Left forelimb (tissue), 1 donor: ENCODE measurements at regions not wholly inside any gene's neighbourhood (a gene's known extent, or its start where the extent isn't known, plus 50 kb on each side); places are given as distances from the start of the nearest gene placed in this dataset.
"Not testable (repeated sequence)": the region's sequence is repeated elsewhere in the genome, so short reads cannot be mapped to it uniquely, and the experiment has no call there.

ENCODE experiments used
- DNase-seq: peaks from one replicate; pipeline ENCODE4 v3.0.0-alpha.2; 2018; ENCODE audit warnings: low spot score

- no peak for DNase-seq
These were observed 456.8 kb downstream of the SETD4 start for GRCh38 chr21:35603494-35603893.

GRCh38 chr21:35602811-35603362 is 457.4 kb downstream of the SETD4 start:
- no peak for DNase-seq

GRCh38 chr21:35601211-35601610 is 459.1 kb downstream of the SETD4 start:
- no peak for DNase-seq

- DNase-seq: no peak
These were observed 461.2 kb downstream of the SETD4 start for GRCh38 chr21:35599164-35599563.

- no peak for DNase-seq
These were observed 462.5 kb downstream of the SETD4 start for GRCh38 chr21:35597750-35598339.

GRCh38 chr21:35594905-35595304 is 465.4 kb downstream of the SETD4 start:
- DNase-seq: no peak

- no peak for DNase-seq
These were observed 467.3 kb downstream of the SETD4 start for GRCh38 chr21:35593000-35593502.

- not testable (repeated sequence) for DNase-seq
These were observed 470.0 kb downstream of the SETD4 start for GRCh38 chr21:35590284-35590683.

GRCh38 chr21:35587841-35588380 is 472.4 kb downstream of the SETD4 start:
- DNase-seq: no peak

- DNase-seq: no peak
These were observed 474.0 kb downstream of the SETD4 start for GRCh38 chr21:35586305-35586704.

GRCh38 chr21:35585878-35586277 is 474.4 kb downstream of the SETD4 start:
- no peak for DNase-seq

GRCh38 chr21:35585155-35585554 is 475.2 kb downstream of the SETD4 start:
- no peak for DNase-seq

- no peak for DNase-seq
These were observed 476.6 kb downstream of the SETD4 start for GRCh38 chr21:35583566-35584216.

GRCh38 chr21:35582731-35583130 is 477.6 kb downstream of the SETD4 start:
- DNase-seq: no peak

- DNase-seq: no peak
These were observed 478.7 kb downstream of the SETD4 start for GRCh38 chr21:35581640-35582039.

GRCh38 chr21:35579520-35580293 is 480.6 kb downstream of the SETD4 start:
- DNase-seq: no peak

GRCh38 chr21:35578831-35579471 is 481.4 kb downstream of the SETD4 start:
- no peak for DNase-seq

- no peak for DNase-seq
These were observed 482.0 kb downstream of the SETD4 start for GRCh38 chr21:35578347-35578782.

- DNase-seq: no peak
These were observed 484.9 kb downstream of the SETD4 start for GRCh38 chr21:35575280-35575915.

GRCh38 chr21:35573472-35574374 is 486.6 kb downstream of the SETD4 start:
- no peak for DNase-seq
